ENCODE measurements at regions not wholly inside any gene's neighbourhood (a gene's known extent, or its start where the extent isn't known, plus 50 kb on each side); places are given as distances from the start of the nearest gene placed in this dataset.

GRCh38 chr4:186930024-186930423 lies 206.4 kb upstream of the FAT1 start:
- no peak for ATAC-seq (ENCODE audit: insufficient number of reproducible peaks, low FRiP score, low read depth)

GRCh38 chr4:186931519-186931918 lies 207.9 kb upstream of the FAT1 start:
- peaks cover 0 to 17% of the 10 kb centered on the region in 2 donors for H3K4me1 ChIP-seq (ENCODE audit: control insufficient read depth in 1 of 2, low read depth in 2 of 2)
- no peak overlapping the region for H3K27ac ChIP-seq
- H3K4me3 ChIP-seq: no peak overlapping the region
- no peak for DNase-seq (ENCODE audit: low spot score)
- H3K9me3 ChIP-seq: no peaks in the 10 kb centered on the region
- H3K27me3 ChIP-seq (replicated peaks; ENCODE audit: insufficient read depth): no peaks in the 10 kb centered on the region
- ATAC-seq (ENCODE audit: insufficient number of reproducible peaks, low FRiP score, low read depth): no peak
- no peaks in the 10 kb centered on the region for H3K36me3 ChIP-seq
- TF ChIP-seq CTCF (IDR thresholded peaks at IDR 0.05): no peak

More at GRCh38 chr4:186930024-186930423, 206.4 kb upstream of the FAT1 start:
- H3K27me3 ChIP-seq (replicated peaks; ENCODE audit: insufficient read depth): no peaks in the 10 kb centered on the region
- no peak overlapping the region for H3K4me3 ChIP-seq
- no peaks in the 10 kb centered on the region for H3K9me3 ChIP-seq
- DNase-seq (ENCODE audit: low spot score): no peak
- H3K4me1 ChIP-seq (ENCODE audit: control insufficient read depth in 1 of 2, low read depth in 2 of 2): peaks cover 0 to 10% of the 10 kb centered on the region in 2 donors
- no peak overlapping the region for H3K27ac ChIP-seq
- TF ChIP-seq CTCF (IDR thresholded peaks at IDR 0.05): no peak
- H3K36me3 ChIP-seq: no peaks in the 10 kb centered on the region

- DNase-seq (ENCODE audit: low spot score) (no peak), ATAC-seq (ENCODE audit: insufficient number of reproducible peaks, low FRiP score, low read depth) (no peak)
- Histone ChIP-seq H3K4me3 (no peak overlapping the region), H3K36me3 (no peaks in the 10 kb centered on the region), H3K27ac (no peak overlapping the region), H3K9me3 (no peaks in the 10 kb centered on the region), H3K27me3 (replicated peaks; ENCODE audit: insufficient read depth) (no peaks in the 10 kb centered on the region), H3K4me1 (ENCODE audit: control insufficient read depth in 1 of 2, low read depth in 2 of 2) (peaks cover 0 to 17% of the 10 kb centered on the region in 2 donors)
- no peak for TF ChIP-seq CTCF (IDR thresholded peaks at IDR 0.05)
Observed at GRCh38 chr4:186932196-186932595, 208.5 kb upstream of the FAT1 start.

- Histone ChIP-seq H3K9me3 (no peaks in the 10 kb centered on the region), H3K27me3 (replicated peaks; ENCODE audit: insufficient read depth) (no peaks in the 10 kb centered on the region), H3K4me1 (ENCODE audit: control insufficient read depth in 1 of 2, low read depth in 2 of 2) (peaks cover 0 to 17% of the 10 kb centered on the region in 2 donors), H3K4me3 (no peak overlapping the region), H3K36me3 (no peaks in the 10 kb centered on the region), H3K27ac (no peak overlapping the region)
- ATAC-seq (ENCODE audit: insufficient number of reproducible peaks, low FRiP score, low read depth) (no peak), DNase-seq (ENCODE audit: low spot score) (no peak)
- no peak for TF ChIP-seq CTCF (IDR thresholded peaks at IDR 0.05)
Observed at GRCh38 chr4:186932631-186933187, 209.1 kb upstream of the FAT1 start.

- Histone ChIP-seq H3K36me3 (no peaks in the 10 kb centered on the region), H3K27ac (no peak overlapping the region), H3K4me1 (ENCODE audit: control insufficient read depth in 1 of 2, low read depth in 2 of 2) (peaks cover 0 to 17% of the 10 kb centered on the region in 2 donors), H3K27me3 (replicated peaks; ENCODE audit: insufficient read depth) (no peaks in the 10 kb centered on the region), H3K4me3 (no peak overlapping the region), H3K9me3 (no peaks in the 10 kb centered on the region)
- ATAC-seq (ENCODE audit: insufficient number of reproducible peaks, low FRiP score, low read depth): no peak
- no peak for TF ChIP-seq CTCF (IDR thresholded peaks at IDR 0.05)
- no peak for DNase-seq (ENCODE audit: low spot score)
Observed at GRCh38 chr4:186934244-186934643, 210.6 kb upstream of the FAT1 start.

All from thoracic aorta (tissue), 2 donors.